Endothelial cell (in vitro differentiated cells): ENCODE measurements at regions not wholly inside any gene's neighbourhood (a gene's known extent, or its start where the extent isn't known, plus 50 kb on each side); places are given as distances from the start of the nearest gene placed in this dataset.

ENCODE experiments used
- DNase-seq: peaks from one replicate; pipeline ENCODE4 v3.0.0; 2021; ENCODE audit warnings: low spot score
- H3K27ac Mint-ChIP-seq: one replicate; pipeline ENCODE4 v1.8.0; 2021; ENCODE audit warnings: mixed read lengths, inconsistent platforms; ENCODE audit not compliant: unreplicated experiment
- H3K27me3 Mint-ChIP-seq: one replicate; pipeline ENCODE4 v1.8.0; 2021; ENCODE audit warnings: mild to moderate bottlenecking, moderate library complexity, mixed read lengths, inconsistent platforms; ENCODE audit not compliant: unreplicated experiment
- H3K36me3 Mint-ChIP-seq: one replicate; pipeline ENCODE4 v1.8.0; 2021; ENCODE audit warnings: mild to moderate bottlenecking, low read depth, mixed read lengths, inconsistent platforms; ENCODE audit not compliant: unreplicated experiment
- H3K4me1 Mint-ChIP-seq: one replicate; pipeline ENCODE4 v1.8.0; 2021; ENCODE audit warnings: mild to moderate bottlenecking, mixed read lengths, inconsistent platforms; ENCODE audit not compliant: unreplicated experiment
- H3K4me3 Mint-ChIP-seq: one replicate; pipeline ENCODE4 v1.8.0; 2021; ENCODE audit warnings: mild to moderate bottlenecking, mixed read lengths, inconsistent platforms; ENCODE audit not compliant: unreplicated experiment
- H3K9me3 Mint-ChIP-seq: one replicate; pipeline ENCODE4 v1.8.0; 2021; ENCODE audit warnings: mixed read lengths, inconsistent platforms; ENCODE audit not compliant: unreplicated experiment
- TF ChIP-seq, protein P1 (sequence below): fragments of 200-600 bp; sonication (generic); IDR thresholded peaks from one replicate; pipeline ENCODE4 v1.5.0; 2021; ENCODE audit warnings: antibody characterized with exemption; ENCODE audit not compliant: unreplicated experiment

GRCh38 chr6:19734519-19734918, 102.7 kb upstream of the ID4 start:
- Mint-ChIP-seq H3K4me1 (no peaks in the 10 kb centered on the region), H3K36me3 (no peaks in the 10 kb centered on the region), H3K27me3 (no peaks in the 10 kb centered on the region), H3K4me3 (no peak overlapping the region), H3K9me3 (no peaks in the 10 kb centered on the region), H3K27ac (no peak overlapping the region)
- TF ChIP-seq, protein P1, sequence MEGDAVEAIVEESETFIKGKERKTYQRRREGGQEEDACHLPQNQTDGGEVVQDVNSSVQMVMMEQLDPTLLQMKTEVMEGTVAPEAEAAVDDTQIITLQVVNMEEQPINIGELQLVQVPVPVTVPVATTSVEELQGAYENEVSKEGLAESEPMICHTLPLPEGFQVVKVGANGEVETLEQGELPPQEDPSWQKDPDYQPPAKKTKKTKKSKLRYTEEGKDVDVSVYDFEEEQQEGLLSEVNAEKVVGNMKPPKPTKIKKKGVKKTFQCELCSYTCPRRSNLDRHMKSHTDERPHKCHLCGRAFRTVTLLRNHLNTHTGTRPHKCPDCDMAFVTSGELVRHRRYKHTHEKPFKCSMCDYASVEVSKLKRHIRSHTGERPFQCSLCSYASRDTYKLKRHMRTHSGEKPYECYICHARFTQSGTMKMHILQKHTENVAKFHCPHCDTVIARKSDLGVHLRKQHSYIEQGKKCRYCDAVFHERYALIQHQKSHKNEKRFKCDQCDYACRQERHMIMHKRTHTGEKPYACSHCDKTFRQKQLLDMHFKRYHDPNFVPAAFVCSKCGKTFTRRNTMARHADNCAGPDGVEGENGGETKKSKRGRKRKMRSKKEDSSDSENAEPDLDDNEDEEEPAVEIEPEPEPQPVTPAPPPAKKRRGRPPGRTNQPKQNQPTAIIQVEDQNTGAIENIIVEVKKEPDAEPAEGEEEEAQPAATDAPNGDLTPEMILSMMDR, result no peak
- DNase-seq, result no peak

DNA sequence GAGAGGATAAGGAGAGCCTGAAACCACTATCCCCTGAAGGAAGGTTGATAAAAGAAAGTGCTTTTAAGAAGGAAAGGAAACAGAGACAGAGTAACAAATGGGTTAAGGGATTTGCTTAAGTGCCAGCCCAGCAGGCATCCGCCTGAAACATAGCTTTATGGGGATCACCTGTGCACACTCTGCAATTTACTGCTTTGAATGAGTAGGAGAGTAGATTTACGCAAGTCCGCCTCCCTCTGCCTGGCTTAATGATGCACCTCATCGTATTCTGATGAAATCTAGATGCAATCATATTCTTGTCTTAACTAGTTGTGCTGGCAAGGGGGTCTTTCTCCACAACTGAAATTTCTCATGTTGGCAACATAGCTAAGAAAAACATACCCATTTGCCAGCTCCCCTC, 101.1 kb upstream of the ID4 start:
- TF ChIP-seq, protein P1, result no peak
- H3K27ac Mint-ChIP-seq, result no peak overlapping the region
- no peaks in the 10 kb centered on the region for H3K36me3 Mint-ChIP-seq
- H3K4me1 Mint-ChIP-seq, result no peaks in the 10 kb centered on the region
- H3K4me3 Mint-ChIP-seq, result no peak overlapping the region
- peaks cover 1% of the 10 kb centered on the region for H3K27me3 Mint-ChIP-seq
- no peaks in the 10 kb centered on the region for H3K9me3 Mint-ChIP-seq
- DNase-seq, result no peak

DNA sequence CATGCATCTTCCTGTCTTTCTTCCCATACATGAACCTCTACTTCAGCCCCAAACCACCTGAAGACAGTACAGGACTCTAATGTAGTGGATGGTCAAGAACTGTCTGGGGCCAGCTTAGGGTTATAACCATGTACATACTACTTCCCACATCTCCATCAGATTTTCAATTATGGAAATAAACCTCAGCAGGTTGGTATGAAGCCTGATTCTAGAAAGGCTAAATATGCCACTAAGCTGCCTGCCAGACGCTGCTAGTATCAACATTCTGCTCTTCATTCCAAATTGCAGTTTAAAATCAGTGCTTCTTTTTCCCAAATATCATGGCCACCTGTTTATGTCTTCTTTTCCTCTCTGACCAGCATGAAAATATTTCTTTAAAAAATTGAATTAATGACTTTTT, 99.2 kb upstream of the ID4 start:
- Mint-ChIP-seq H3K9me3 (no peaks in the 10 kb centered on the region), H3K27me3 (peaks cover 1% of the 10 kb centered on the region), H3K4me3 (no peak overlapping the region), H3K4me1 (no peaks in the 10 kb centered on the region), H3K36me3 (no peaks in the 10 kb centered on the region), H3K27ac (no peak overlapping the region)
- DNase-seq, result no peak
- TF ChIP-seq, protein P1, result no peak

- H3K4me3 Mint-ChIP-seq, result no peak overlapping the region
- no peak for DNase-seq
- no peak overlapping the region for H3K27ac Mint-ChIP-seq
- H3K4me1 Mint-ChIP-seq, result peaks cover 7% of the 10 kb centered on the region
- H3K27me3 Mint-ChIP-seq, result no peaks in the 10 kb centered on the region
- TF ChIP-seq, protein P1, result no peak
- no peaks in the 10 kb centered on the region for H3K36me3 Mint-ChIP-seq
- no peaks in the 10 kb centered on the region for H3K9me3 Mint-ChIP-seq
Measured at GRCh38 chr6:19749722-19750121, 87.4 kb upstream of the ID4 start.

- H3K4me1 Mint-ChIP-seq, result peaks cover 21% of the 10 kb centered on the region
- DNase-seq, result no peak
- no peak overlapping the region for H3K4me3 Mint-ChIP-seq
- TF ChIP-seq, protein P1, result no peak
- H3K9me3 Mint-ChIP-seq, result no peaks in the 10 kb centered on the region
- H3K36me3 Mint-ChIP-seq, result no peaks in the 10 kb centered on the region
- H3K27ac Mint-ChIP-seq, result no peak overlapping the region
- no peaks in the 10 kb centered on the region for H3K27me3 Mint-ChIP-seq
Measured at GRCh38 chr6:19752746-19753145, 84.4 kb upstream of the ID4 start.
